NCI-H345 treated with DMSO at 0.1 percent for 48 hours (cell line): ENCODE measurements at regions not wholly inside any gene's neighbourhood (a gene's known extent, or its start where the extent isn't known, plus 50 kb on each side); places are given as distances from the start of the nearest gene placed in this dataset.
"Not testable (repeated sequence)": the region's sequence is repeated elsewhere in the genome, so short reads cannot be mapped to it uniquely, and the experiment has no call there.

Experiments used
- DNase-seq: peaks from one replicate; lab custom pipeline; 2025; ENCODE audit not compliant: unreplicated experiment; lab: John Stamatoyannopoulos, UW

GRCh38 chr1:213457186-213457585 lies 406.1 kb downstream of the RPS6KC1 start:
- DNase-seq = no peak

DNA sequence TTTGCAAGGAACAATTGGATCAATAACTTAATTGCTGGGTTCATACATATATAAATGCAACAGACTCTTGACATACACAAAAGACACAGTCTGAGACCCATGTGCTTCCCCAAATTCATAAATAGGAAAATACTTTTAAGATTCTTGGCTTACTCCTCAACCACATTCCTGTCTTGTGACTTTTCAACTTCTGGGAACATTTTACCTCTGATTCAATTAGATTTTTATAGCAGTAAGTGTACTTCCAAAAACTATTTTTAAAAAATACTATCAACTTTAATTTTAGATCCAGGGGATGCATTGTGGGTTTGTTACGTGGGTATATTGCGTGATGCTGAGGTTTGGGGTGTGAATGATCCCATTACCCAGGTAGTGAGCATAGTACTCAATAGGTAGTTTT lies 406.7 kb downstream of the RPS6KC1 start:
- DNase-seq = no peak

GRCh38 chr1:213462374-213462773 lies 411.3 kb downstream of the RPS6KC1 start:
- not testable (repeated sequence) for DNase-seq

DNA sequence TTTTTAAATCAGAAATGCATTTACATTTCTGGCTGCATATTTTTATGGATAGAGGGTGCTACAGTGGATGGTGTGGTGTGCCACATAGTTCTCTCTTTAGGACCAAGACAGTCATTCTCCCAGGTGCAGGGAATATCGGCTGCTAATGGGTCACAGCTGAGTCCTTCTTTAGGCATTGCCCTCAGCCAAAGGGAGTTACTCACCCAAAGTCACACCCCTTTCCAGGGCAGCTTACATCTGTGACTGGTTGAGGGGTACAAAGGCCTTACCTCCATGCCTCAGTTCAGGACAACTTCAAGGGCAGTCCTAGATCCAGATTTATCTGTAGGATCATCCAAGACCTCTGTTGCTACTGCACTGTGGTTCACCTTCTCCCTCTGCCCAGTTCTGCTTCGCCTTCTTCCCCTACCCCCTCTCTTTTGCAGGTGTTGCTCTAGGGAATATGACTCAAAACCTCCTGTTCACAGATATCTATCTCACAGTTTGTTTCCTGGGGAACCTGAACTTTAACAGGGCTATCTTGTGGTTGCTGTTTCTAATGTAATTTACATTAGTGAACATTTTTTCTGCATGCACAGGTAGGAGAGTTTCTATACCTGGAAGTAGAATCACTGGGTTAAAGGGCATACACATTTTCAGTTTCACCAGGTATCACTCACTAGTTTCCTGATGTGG lies 413.9 kb downstream of the RPS6KC1 start:
- DNase-seq = no peak

- no peak for DNase-seq
Measured at GRCh38 chr1:213466541-213466940, 415.5 kb downstream of the RPS6KC1 start.

DNA sequence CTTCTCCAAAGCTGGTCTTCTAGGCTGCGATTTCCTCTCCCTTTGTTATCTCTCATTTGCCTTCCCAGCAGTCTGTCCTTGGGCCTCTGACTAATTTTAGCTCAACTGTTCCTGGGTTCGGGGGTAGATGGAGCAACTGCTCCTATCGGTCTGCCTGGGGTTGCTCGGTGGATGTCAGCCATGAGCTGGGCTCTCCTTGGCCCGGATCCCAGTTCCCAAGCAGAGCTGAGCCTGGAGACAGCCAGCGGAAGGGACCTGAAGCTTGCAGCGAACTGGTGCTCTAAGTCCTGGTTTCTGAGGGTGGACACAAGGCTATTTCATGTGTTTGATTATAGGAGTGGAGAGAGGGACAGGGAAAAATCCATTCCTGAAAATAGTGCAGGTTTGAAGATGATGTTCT lies 423.0 kb downstream of the RPS6KC1 start:
- no peak for DNase-seq

DNA sequence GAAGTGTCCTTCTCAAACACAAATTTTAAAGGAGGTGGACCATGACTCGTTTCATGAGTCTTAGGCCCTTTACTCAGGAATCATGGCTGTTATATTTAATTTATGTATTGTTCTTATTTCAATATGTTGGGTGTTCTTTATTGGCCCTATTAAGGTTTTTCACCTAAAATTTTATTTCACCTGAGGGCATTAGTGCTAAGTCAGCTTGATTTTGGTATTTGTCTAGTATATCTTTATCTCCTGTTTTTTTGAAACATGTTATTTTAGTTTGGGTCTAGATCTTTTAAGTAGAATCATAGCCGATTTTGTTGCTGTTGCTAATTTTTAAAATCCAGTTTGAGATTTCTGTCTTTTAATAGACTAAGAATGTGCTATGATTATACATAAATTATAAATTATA lies 430.4 kb downstream of the RPS6KC1 start:
- no peak for DNase-seq

- no peak for DNase-seq
Measured at GRCh38 chr1:213484333-213484732, 433.3 kb downstream of the RPS6KC1 start.

GRCh38 chr1:213484758-213485157 lies 433.7 kb downstream of the RPS6KC1 start:
- DNase-seq = no peak

DNA sequence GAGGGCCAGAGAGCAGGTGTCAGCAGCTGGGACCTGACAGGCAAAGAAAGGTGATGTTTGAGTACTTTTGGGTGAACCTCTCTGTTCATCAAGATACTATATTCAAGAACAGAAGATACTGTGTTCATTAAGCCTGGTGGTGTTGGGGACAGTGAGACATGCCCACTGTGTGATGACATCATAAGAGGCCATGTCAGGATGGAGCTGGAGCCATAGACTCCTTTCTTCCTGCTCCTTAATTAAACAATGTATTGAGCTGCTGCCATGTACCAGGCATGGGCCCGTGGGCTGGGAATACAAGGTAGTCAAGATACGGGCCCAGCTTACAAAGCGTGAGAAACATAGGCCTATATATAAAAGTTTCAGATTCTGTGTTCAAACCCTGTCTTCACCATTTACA lies 435.4 kb downstream of the RPS6KC1 start:
- DNase-seq = no peak

DNA sequence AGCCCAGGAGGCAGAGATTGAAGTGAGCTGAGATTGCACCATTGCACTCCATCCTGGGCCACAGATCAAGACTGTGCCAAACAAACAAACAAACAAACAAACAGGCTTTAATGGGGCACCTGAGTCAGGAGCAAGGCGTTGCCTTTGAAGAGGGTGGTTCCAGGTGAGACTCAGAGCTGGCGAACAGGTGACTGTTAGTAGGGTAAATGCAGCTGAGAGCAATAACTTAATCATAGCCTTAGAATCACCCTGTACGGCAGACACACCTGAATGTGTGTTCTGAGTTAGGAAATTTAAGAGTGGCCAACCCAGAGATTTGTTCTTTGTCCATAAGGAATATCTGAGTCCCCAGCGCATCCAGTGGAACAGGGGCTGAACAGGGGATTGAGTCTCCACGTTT lies 440.4 kb downstream of the RPS6KC1 start:
- no peak for DNase-seq

DNA sequence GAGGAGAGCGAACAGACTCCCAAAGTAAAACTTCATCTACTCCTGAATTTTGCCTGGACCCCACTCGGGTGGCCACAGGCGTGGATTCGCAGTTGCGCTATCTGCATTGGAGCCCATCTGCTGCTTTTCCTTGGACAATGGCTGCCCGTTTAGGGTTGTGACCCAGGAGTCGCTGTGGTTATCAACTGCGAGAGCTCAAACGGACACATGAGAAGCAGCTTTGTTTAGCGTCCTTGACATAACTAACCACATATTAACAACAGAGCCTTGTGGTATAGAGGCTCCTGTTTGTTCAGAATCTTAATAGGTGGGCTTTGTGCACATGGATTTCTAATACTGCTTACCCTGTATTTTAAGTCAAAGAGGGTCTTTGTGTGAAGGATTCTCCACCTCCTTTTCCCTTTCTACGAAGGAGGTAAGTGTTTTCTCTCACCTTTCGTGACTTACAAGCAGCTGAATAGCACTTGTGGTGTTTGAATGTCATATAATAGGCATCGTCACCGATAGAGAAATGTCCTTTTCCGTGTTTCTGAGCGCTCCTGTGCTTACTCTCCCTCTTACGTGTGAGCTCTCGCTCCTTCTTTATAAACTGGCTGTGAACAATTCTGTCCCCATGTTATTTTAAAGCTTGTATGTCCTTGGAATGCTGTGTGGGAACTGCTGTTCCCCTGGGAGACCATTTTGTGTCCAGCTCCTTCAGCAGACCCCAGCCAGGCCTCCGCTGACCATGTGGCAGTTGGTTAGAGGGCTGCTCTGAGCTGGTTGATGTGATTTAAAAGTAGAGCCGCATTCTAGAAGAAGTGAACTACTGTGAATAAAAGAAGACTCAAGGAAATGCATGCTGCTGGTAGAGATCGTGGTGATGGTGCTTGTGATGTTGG lies 441.4 kb downstream of the RPS6KC1 start:
- DNase-seq = no peak

GRCh38 chr1:213499444-213499843 lies 448.4 kb downstream of the RPS6KC1 start:
- no peak for DNase-seq

DNA sequence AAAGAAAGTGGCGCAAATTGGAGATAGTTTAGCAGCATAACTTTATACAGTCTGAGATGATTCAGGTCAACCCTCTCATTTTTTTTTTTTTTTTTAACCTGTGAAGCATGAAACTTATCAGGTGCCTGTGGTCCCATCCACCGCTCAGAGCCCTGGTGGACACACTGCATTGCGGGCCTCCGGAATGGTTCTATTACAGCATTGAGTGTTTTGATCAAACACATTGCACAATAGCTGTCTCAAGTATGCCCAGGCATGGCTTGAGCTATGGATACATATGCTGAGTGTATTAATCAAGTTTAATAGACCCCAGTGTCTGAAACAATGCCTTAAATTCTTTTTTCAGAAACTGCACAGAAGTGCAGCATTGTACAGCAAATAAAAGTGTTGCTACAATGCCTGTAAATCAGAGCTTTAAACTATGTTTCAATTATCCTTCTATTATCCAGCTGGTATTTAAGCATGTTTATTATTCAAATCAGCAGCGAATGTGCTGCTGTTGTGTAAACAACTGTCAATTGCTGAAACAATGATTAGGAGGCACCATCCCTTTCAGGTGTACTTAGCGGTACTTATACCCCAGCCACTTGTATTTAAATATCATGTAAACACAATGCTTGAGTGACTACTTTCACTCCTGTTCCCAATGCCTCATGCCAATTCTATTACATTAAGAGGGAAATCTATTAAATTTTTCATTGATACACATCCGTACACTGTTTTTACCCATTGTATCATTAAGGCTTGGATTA lies 456.6 kb downstream of the RPS6KC1 start:
- peak; percentile 51 for DNase-seq

DNA sequence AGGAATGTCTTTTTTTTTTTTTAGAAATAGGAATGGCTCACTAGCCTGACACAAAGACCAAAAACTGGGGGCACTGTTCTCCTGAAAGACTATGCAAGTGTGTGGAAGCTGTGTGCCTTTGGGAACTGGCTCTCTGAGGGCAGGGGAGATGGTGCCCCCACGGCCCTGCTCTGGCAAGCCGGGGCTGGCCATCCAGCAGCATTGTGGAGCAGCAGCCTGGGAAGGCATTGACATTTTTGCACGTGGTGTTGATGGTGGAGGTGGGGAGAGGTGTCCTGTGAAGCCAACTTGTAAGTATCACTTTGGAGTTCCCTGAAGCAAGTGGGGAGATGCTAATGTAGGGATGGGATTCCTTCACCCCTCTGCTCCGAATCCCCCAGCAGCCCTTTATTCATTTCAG lies 460.1 kb downstream of the RPS6KC1 start:
- no peak for DNase-seq

DNA sequence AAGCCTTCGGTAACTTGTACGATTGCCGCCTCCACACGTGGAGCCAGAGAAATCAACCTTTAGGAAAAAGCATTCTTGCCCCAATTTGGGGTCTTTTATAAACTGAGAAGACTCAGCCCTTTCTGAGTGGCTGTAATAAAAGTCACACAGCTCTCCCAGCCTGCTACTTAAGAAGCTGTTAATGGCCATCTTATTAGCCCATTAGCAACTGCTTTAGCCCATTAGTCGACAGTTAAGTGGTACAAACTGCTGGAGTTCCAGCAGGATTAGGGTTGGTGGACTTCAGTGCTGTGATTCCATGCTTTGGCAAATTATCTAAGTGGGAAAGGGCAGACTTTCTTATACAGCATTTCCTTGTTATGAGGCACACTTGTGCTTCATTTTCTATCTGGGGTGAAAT lies 461.3 kb downstream of the RPS6KC1 start:
- no peak for DNase-seq

DNA sequence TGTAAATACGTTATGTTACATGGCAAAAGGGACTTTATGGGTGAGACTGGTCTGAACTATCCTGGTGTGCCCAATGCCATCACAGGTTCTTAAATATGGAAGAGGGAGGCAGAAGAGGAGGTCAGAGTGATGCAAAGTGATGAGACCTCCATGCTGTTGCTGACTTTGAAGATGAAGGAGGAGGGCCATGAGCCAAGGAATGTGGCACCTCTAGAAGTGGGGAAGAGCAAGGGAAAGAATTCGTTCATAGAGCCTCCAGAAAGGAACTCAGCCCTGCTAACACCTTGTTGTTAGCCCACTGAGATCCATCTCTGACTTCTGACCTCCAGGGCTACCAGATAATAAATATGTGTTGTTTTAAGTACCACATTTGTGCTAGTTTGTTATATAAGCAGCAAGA lies 462.0 kb downstream of the RPS6KC1 start:
- DNase-seq = no peak

DNA sequence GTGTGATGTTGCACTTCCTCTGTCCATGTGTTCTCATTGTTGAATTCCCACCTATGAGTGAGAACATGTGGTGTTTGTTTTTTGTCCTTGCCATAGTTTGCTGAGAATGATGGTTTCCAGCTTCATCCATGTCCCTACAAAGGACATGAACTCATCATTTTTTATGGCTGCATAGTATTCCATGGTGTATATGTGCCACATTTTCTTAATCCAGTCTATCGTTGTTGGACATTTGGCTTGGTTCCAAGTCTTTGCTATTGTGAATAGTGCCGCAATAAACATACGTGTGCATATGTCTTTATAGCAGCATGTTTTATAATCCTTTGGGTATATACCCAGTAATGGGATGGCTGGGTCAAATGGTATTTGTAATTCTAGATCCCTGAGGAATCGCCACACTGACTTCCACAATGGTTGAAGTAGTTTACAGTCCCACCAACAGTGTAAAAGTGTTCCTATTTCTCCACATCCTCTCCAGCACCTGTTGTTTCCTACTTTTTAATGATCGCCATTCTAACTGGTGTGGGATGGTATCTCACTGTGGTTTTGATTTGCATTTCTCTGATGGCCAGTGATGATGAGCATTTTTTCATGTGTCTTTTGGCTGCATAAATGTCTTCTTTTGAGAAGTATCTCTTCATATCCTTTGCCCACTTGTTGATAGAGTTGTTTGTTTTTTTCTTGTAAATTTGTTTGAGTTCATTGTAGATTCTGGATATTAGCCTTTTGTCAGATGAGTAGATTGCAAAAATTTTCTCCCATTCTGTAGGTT lies 463.6 kb downstream of the RPS6KC1 start:
- DNase-seq = not testable (repeated sequence)

GRCh38 chr1:213519098-213519497 lies 468.1 kb downstream of the RPS6KC1 start:
- DNase-seq = peak; percentile 49

DNA sequence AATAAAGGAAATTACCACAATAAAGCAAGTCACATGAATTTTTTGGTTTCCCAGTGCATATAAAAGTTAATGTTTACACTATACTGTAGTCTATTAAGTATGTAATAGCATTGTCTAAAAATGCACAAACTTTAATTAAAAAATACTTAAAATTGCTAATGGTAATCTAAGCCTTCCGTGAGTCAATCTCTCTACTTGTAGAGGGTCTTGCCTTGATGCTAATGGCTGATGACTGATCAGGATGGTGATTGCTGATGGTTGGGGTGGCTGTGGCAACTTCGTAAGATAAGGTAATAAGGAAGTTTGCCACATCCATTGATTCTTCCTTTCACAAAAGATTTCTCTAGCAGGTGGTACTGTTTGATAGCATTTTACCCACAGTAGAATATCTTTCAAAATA lies 466.6 kb upstream of the PROX1 start:
- DNase-seq = no peak

- DNase-seq = no peak
Measured at GRCh38 chr1:213523781-213524398, 463.9 kb upstream of the PROX1 start.
